Endothelial cell of umbilical vein (primary cell): ENCODE measurements at regions not wholly inside any gene's neighbourhood (a gene's known extent, or its start where the extent isn't known, plus 50 kb on each side); places are given as distances from the start of the nearest gene placed in this dataset.

ENCODE experiments used
- BruUV-seq: library from RNA; stranded (reverse); fragments of 400-500 nt; replicated peaks from 2 replicates; lab custom pipeline; 2021; lab: Mats Ljungman, UMichigan
- CTCF ChIA-PET: fragments of 300-600, 350-600 bp; sonication (Branson Sonifier 250); formaldehyde crosslinking; loops from one replicate; lab custom pipeline; 2021; ENCODE audit warnings: antibody characterized with exemption, inconsistent platforms; lab: Charles Lee
- POLR2A ChIA-PET: fragments of 300-600, 350-600 bp; sonication (Branson Sonifier 250); formaldehyde crosslinking; loops from one replicate; lab custom pipeline; 2021; ENCODE audit warnings: antibody characterized with exemption, inconsistent platforms; lab: Charles Lee
- DNase-seq: peaks from one replicate; pipeline ENCODE4 v3.0.0-alpha.2; 2011; ENCODE audit warnings: low read depth, low spot score
- FAIRE-seq: peaks from 2 replicates; lab custom pipeline; 2011; peaks lifted over from hg19 to GRCh38; lab: Jason Lieb, UNC
- H2AFZ ChIP-seq: 2 replicates; pipeline ENCODE4 v1.6.0; 2012; ENCODE audit warnings: low read depth, low read length, control low read depth, inconsistent platforms
- H3K27ac ChIP-seq: 2 replicates; pipeline ENCODE4 v1.5.1; 2011; ENCODE audit warnings: low read depth, mild to moderate bottlenecking, control low read depth, low read length, moderate library complexity; ENCODE audit not compliant: insufficient read depth
- H3K27me3 ChIP-seq, 2 experiments: 2 replicates each; pipeline versions ENCODE4 v1.6.0 to v1.6.1; 2011; ENCODE audit warnings: low read length in 2 of 2, mixed read lengths in 1 of 2; ENCODE audit not compliant: control insufficient read depth in 2 of 2, insufficient read depth in 2 of 2
- H3K36me3 ChIP-seq, 2 experiments: 2 replicates in 1 of 2; 3 replicates in 1 of 2; pipeline ENCODE4 v1.5.1; 2011; ENCODE audit warnings: low read length in 2 of 2, mild to moderate bottlenecking in 1 of 2, moderate library complexity in 1 of 2; ENCODE audit not compliant: control insufficient read depth in 2 of 2, insufficient read depth in 2 of 2; ENCODE audit errors: extremely low read depth in 1 of 2
- H3K4me1 ChIP-seq: 3 replicates; pipeline ENCODE4 v1.5.1; 2011; ENCODE audit warnings: mild to moderate bottlenecking, low read length; ENCODE audit not compliant: control insufficient read depth, insufficient read depth; ENCODE audit errors: extremely low read depth
- H3K4me2 ChIP-seq: 2 replicates; pipeline ENCODE4 v1.6.1; 2011; ENCODE audit warnings: low read length, control low read depth, mixed read lengths; ENCODE audit not compliant: insufficient read depth
- H3K4me3 ChIP-seq, 3 experiments: fragments of 200-600 bp in 1 of 3; sonication (generic), shearing (Covaris generic) in 1 of 3; replicated peaks in 1 of 3; 2 replicates each; pipeline ENCODE4 v1.5.1; 2011 to 2016; ENCODE audit warnings: control low read depth in 3 of 3, low read length in 3 of 3, mild to moderate bottlenecking in 2 of 3, inconsistent platforms in 1 of 3, low read depth in 1 of 3, moderate library complexity in 1 of 3; ENCODE audit not compliant: insufficient read depth in 1 of 3
- H3K79me2 ChIP-seq: 2 replicates; pipeline ENCODE4 v1.6.0; 2012; ENCODE audit warnings: low read length, inconsistent platforms; ENCODE audit not compliant: control insufficient read depth, insufficient read depth
- H3K9ac ChIP-seq: replicated peaks from 2 replicates; pipeline ENCODE3; 2011; ENCODE audit warnings: low read length, control low read depth; ENCODE audit not compliant: insufficient read depth; ENCODE audit errors: extremely low read depth
- H3K9me1 ChIP-seq: replicated peaks from 3 replicates; pipeline ENCODE4 v1.6.0; 2011; ENCODE audit warnings: mild to moderate bottlenecking, low read length; ENCODE audit not compliant: control insufficient read depth, insufficient read depth; ENCODE audit errors: extremely low read depth
- H3K9me3 ChIP-seq: replicated peaks from 2 replicates; pipeline ENCODE4 v1.5.1; 2012; ENCODE audit warnings: low read length, inconsistent platforms; ENCODE audit not compliant: control insufficient read depth, insufficient read depth
- H4K20me1 ChIP-seq: replicated peaks from 2 replicates; pipeline ENCODE3; 2011; ENCODE audit warnings: mild to moderate bottlenecking, low read length; ENCODE audit not compliant: control insufficient read depth, insufficient read depth; ENCODE audit errors: extremely low read depth
- EZH2 ChIP-seq: IDR thresholded peaks from 2 replicates; pipeline ENCODE4 v1.6.1; 2012; ENCODE audit warnings: borderline replicate concordance, low read depth, mild to moderate bottlenecking, moderate library complexity, low read length, inconsistent platforms; ENCODE audit not compliant: severe bottlenecking
- FOS ChIP-seq: IDR thresholded peaks from 2 replicates; pipeline ENCODE4 v1.6.1; 2011; ENCODE audit warnings: mild to moderate bottlenecking, low read length, moderate library complexity, borderline replicate concordance; ENCODE audit not compliant: insufficient read depth
- JUN ChIP-seq: IDR thresholded peaks from 2 replicates; pipeline ENCODE4 v1.6.1; 2011; ENCODE audit warnings: borderline replicate concordance, low read depth; ENCODE audit not compliant: insufficient read length, insufficient read depth
- MYC ChIP-seq: IDR thresholded peaks from one replicate; pipeline ENCODE4 v1.6.1; 2011; ENCODE audit warnings: mild to moderate bottlenecking, low read depth, low read length
- POLR2A ChIP-seq: IDR thresholded peaks from 2 replicates; pipeline ENCODE4 v1.6.1; 2012; ENCODE audit warnings: low read depth, mild to moderate bottlenecking, control low read depth, low read length
- POLR2AphosphoS5 ChIP-seq: IDR thresholded peaks from 2 replicates; pipeline ENCODE4 v1.6.1; 2012; ENCODE audit warnings: low read depth, mild to moderate bottlenecking, control low read depth, low read length, moderate library complexity; ENCODE audit not compliant: insufficient read depth
- dilution Hi-C: fragments of 300-500 bp; cut with MboI; formaldehyde crosslinking; loops from one replicate; pipeline ENCODE4 v1.15.0; 2019; ENCODE audit warnings: low sequenced_read_pairs; ENCODE audit not compliant: extremely low pct_ligation_motif_present
- intact Hi-C: fragments of 100-400 bp; cut with micrococcal nuclease; formaldehyde crosslinking; loops from one replicate; pipeline ENCODE4 v1.10.0; 2022
- TF ChIP-seq, protein P1 (sequence below), 2 donors: IDR thresholded peaks; 1 replicate in 1 of 2; 2 replicates in 1 of 2; pipeline ENCODE4 v1.5.1; 2011; ENCODE audit warnings: low read length in 2 of 2, mild to moderate bottlenecking in 2 of 2, moderate library complexity in 2 of 2, control low read depth in 1 of 2, inconsistent platforms in 1 of 2, low read depth in 1 of 2; ENCODE audit not compliant: insufficient read depth in 1 of 2; ENCODE audit errors: extremely low read depth in 1 of 2
- TF ChIP-seq, protein P2 (sequence below): IDR thresholded peaks from 2 replicates; pipeline ENCODE4 v1.6.1; 2011; ENCODE audit not compliant: insufficient read depth, insufficient read length

DNA sequence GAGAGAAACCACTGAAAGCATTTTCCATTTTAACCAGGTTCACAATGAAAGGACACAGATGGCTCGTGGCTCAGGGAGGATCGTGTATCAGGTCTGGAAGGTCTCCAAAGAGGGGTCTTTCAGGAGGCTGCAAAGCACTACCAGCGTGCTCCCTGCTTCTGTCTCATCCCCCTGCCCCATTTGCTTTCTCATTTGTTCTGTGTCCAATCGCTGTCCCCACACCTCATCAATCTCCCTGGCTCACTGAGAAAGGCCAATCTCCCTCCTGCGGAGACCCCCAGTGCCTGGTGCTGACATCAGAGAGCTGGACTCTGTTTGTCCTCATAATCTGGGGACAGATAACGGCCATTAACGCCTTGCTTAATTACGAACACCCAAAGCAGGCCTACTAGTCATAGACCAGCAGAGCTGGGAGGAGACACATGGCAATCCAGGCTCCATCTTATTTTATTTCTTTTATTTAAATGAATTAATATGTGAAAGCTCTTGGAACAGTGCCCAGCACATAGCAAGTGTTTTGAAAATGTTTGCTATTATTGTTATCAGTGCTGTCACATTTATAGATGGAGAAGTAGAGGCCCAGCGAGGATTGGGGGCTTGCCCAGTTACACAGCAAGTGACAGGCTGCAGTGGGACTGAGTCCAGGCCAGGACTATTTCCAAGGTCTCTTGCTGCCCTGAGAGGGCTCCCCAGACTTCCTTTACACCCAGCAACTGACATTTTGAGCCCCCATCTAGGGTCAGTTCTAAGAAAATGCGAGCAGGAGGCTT is 341.0 kb upstream of the USP24 start:
- H3K9me1 ChIP-seq = no peaks in the 10 kb centered on the region
- H3K79me2 ChIP-seq = no peaks in the 10 kb centered on the region
- H3K4me2 ChIP-seq = no peak overlapping the region
- no peaks in the 10 kb centered on the region for H3K4me1 ChIP-seq
- dilution Hi-C loops = no loop called here
- intact Hi-C loops = no loop called here
- CTCF ChIA-PET = interaction anchor here (1.2 kb wide), 1 partner anchor 1021 kb away, joined by 3 read pairs; no protein-coding TSS in a partner anchor
- no peaks in the 10 kb centered on the region for H3K9me3 ChIP-seq
- no peak overlapping the region for H3K4me3 ChIP-seq
- TF ChIP-seq MYC (no peak), POLR2A (no peak), FOS (no peak), POLR2AphosphoS5 (no peak), EZH2 (no peak), JUN (no peak)
- TF ChIP-seq, protein P1, sequence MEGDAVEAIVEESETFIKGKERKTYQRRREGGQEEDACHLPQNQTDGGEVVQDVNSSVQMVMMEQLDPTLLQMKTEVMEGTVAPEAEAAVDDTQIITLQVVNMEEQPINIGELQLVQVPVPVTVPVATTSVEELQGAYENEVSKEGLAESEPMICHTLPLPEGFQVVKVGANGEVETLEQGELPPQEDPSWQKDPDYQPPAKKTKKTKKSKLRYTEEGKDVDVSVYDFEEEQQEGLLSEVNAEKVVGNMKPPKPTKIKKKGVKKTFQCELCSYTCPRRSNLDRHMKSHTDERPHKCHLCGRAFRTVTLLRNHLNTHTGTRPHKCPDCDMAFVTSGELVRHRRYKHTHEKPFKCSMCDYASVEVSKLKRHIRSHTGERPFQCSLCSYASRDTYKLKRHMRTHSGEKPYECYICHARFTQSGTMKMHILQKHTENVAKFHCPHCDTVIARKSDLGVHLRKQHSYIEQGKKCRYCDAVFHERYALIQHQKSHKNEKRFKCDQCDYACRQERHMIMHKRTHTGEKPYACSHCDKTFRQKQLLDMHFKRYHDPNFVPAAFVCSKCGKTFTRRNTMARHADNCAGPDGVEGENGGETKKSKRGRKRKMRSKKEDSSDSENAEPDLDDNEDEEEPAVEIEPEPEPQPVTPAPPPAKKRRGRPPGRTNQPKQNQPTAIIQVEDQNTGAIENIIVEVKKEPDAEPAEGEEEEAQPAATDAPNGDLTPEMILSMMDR (IDR thresholded peaks at IDR 0.05; ENCODE audit: extremely low read depth in 1 of 2, insufficient read depth in 1 of 2, low read depth in 1 of 2, low read length in 2 of 2) = no peak
- TF ChIP-seq, protein P2, sequence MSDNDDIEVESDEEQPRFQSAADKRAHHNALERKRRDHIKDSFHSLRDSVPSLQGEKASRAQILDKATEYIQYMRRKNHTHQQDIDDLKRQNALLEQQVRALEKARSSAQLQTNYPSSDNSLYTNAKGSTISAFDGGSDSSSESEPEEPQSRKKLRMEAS = no peak
- H3K27me3 ChIP-seq = no peaks in the 10 kb centered on the region
- H3K9ac ChIP-seq = no peak overlapping the region
- POLR2A ChIA-PET = no interaction called here
- no peak overlapping the region for H3K27ac ChIP-seq
- no peaks in the 10 kb centered on the region for H4K20me1 ChIP-seq
- FAIRE-seq (no peak), DNase-seq (no peak)
- H2AFZ ChIP-seq = no peak overlapping the region
- no peaks in the 10 kb centered on the region for H3K36me3 ChIP-seq
- BruUV-seq = no TSS peak
